ENCODE measurements at regions not wholly inside any gene's neighbourhood (a gene's known extent, or its start where the extent isn't known, plus 50 kb on each side); places are given as distances from the start of the nearest gene placed in this dataset.

DNA sequence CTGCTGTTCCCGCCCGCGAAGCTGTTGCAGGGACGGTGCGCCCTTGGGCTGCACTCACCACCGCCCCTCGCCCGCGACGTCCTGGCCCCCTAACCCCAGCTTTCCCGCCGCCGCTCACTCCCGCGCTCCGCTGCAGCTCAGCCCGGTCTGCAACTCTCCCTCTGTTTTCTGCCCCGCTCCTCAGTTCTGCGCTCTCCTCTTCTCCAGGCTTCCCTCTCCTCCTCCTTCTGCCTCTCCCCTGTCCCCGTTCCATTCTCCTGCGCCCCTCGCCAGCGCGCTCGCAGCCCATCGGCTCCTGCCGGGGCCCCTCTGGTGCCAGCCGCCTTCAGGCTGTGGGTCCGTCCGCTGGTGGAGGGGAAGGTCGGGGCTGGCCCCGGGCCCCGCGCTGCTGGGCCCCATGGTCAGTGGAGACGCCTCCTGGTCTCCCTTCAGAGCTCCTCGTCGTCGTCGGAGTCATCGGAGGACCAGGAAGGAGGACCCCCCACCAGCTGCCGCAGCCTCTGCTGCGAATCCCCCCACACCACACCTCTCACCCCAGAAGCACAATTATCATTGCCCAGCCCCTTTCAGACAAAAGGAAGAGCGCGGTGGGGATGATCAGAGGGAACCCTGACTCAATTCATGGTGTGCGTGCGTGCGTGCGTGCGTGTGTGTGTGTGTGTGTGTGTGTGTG lies 223.2 kb upstream of the FOXF1 start:
- Mint-ChIP-seq H3K27ac (no peak overlapping the region), H3K4me3 (no peak overlapping the region), H3K36me3 (ENCODE audit: low read depth) (no peaks in the 10 kb centered on the region), H3K4me1 (ENCODE audit: low read depth) (no peaks in the 10 kb centered on the region), H3K9me3 (no peaks in the 10 kb centered on the region), H3K27me3 (peaks cover 92% of the 10 kb centered on the region)
- DNase-seq, result no peak

DNA sequence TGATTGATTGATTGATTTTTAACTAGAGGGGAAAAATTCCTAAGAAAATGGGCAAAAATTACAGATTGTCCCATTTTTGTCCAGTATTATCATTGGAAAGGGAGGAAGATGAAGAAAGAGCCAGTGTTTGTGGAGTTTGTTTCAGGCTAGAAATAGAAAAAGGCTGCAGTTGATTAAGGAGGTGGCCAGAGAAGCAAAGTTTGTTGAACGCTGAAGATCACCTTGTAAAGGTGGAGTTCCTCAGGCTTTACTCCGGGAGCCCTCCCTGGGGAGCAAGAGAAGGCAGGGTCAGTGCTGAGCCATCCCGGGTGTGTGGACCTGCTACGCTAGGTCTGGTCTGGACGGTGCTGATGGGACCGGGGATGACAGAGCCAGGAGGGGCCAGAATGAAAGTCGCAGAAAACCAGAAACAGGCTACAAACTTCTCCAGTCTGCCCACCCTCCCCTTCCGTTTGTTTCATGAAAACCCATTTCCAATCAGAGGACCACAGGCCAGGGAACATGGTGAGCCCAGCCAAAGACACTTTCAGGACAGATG lies 222.6 kb upstream of the FOXF1 start:
- H3K27ac Mint-ChIP-seq, result no peak overlapping the region
- no peaks in the 10 kb centered on the region for H3K4me1 Mint-ChIP-seq (ENCODE audit: low read depth)
- peaks cover 94% of the 10 kb centered on the region for H3K27me3 Mint-ChIP-seq

DNA sequence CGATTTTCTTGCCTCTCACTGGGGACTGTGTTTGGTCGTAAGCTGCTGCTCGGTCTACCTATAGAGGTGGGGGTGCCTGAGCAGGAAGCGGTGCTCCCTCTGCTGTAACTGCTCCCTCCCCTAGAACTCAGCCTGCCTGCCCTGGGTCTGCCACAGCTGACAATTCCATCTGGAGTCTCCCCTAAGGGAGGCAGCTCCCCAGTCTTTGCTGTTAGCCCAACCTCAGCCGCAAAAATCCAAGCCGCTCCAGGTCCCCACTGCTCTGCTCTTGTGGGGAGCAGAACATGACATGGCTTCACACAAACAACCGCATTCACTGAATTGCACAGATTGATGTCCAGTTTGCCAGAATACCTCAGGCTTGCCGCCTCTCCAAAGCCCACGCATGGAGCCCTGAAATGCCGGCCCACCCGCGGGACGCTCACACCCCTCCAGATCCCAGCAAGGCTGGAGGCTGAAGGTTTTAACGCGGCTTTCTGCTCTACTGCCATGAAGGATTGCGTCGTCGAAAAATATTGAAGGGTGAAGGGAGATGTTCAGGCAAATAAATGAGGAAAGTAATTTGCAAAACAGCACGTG lies 221.5 kb upstream of the FOXF1 start:
- no peak overlapping the region for H3K27ac Mint-ChIP-seq
- DNase-seq, result no peak

More for the DNA sequence above, 222.6 kb upstream of the FOXF1 start:
- H3K36me3 Mint-ChIP-seq (ENCODE audit: low read depth), result no peaks in the 10 kb centered on the region
- no peak overlapping the region for H3K4me3 Mint-ChIP-seq
- no peak for DNase-seq
- H3K9me3 Mint-ChIP-seq, result no peaks in the 10 kb centered on the region

DNA sequence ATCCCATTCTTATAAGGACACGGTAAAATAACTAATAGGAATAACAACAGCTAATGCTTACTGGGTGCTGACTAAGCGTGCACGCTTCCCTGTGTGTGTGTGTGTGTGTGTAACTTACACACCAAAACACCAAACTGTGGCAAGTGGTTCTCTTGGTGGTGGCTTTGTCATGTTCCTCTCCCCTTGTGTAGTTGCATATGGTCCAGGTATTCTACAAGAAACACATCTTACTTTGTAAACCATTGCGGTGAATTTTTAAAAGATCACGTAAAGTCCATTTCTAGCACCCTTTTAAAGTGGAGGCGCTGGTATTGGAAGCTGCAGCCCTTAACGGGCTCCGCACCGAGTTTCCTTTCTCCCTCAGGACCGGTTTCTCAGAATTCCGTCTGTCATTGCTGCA lies 221.0 kb upstream of the FOXF1 start:
- no peaks in the 10 kb centered on the region for H3K4me1 Mint-ChIP-seq (ENCODE audit: low read depth)
- no peaks in the 10 kb centered on the region for H3K36me3 Mint-ChIP-seq (ENCODE audit: low read depth)
- H3K9me3 Mint-ChIP-seq, result no peaks in the 10 kb centered on the region
- no peak for DNase-seq
- peaks cover 92% of the 10 kb centered on the region for H3K27me3 Mint-ChIP-seq
- H3K27ac Mint-ChIP-seq, result no peak overlapping the region
- no peak overlapping the region for H3K4me3 Mint-ChIP-seq

More for the DNA sequence above, 221.5 kb upstream of the FOXF1 start:
- Mint-ChIP-seq H3K36me3 (ENCODE audit: low read depth) (no peaks in the 10 kb centered on the region), H3K27me3 (peaks cover 93% of the 10 kb centered on the region), H3K4me1 (ENCODE audit: low read depth) (no peaks in the 10 kb centered on the region), H3K9me3 (no peaks in the 10 kb centered on the region), H3K4me3 (no peak overlapping the region)

DNA sequence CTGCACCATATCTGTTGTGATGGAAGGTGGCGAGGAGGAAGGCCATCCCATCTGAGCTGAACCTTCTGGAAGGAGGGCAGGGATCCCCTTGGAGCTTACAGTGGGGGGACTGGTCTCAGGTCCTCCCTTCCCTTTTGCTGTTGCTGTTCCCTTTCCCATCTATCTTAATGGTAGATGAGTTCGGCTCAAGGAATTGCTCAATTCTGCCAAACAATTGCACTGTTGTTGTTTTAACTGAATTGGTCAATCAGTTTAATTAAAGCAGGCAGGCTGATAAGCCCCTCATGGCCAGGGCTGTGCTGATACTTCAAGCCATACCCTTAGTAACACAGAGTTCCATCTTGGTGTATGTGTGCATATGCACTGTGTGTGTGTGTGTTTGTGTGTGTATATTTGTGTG lies 220.4 kb upstream of the FOXF1 start:
- H3K9me3 Mint-ChIP-seq, result no peaks in the 10 kb centered on the region
- peaks cover 91% of the 10 kb centered on the region for H3K27me3 Mint-ChIP-seq
- no peak for DNase-seq
- no peak overlapping the region for H3K4me3 Mint-ChIP-seq
- no peak overlapping the region for H3K27ac Mint-ChIP-seq
- H3K4me1 Mint-ChIP-seq (ENCODE audit: low read depth), result no peaks in the 10 kb centered on the region
- no peaks in the 10 kb centered on the region for H3K36me3 Mint-ChIP-seq (ENCODE audit: low read depth)

DNA sequence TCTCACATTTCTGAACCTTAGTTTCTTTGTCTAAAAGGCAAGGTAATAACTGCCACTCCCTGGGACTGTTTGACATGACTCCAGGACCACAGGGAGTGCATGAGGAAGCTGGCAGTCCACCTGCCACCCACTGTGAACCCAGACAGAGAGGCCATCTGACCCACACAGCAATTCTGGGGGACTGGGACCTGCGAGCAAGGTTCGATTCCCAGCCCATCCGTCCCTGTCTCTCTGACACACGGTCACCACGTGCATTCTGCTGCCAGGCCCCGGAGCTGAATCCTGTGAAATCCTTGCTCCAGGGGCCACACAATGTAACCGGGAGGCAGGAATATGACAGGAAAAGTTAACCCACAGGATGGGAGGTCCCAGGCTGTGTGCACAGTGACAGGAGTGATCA lies 218.8 kb upstream of the FOXF1 start:
- no peak for DNase-seq
- H3K27ac Mint-ChIP-seq, result no peak overlapping the region
- H3K36me3 Mint-ChIP-seq (ENCODE audit: low read depth), result no peaks in the 10 kb centered on the region
- no peaks in the 10 kb centered on the region for H3K9me3 Mint-ChIP-seq
- H3K27me3 Mint-ChIP-seq, result peaks cover 86% of the 10 kb centered on the region
- H3K4me1 Mint-ChIP-seq (ENCODE audit: low read depth), result no peaks in the 10 kb centered on the region
- no peak overlapping the region for H3K4me3 Mint-ChIP-seq

DNA sequence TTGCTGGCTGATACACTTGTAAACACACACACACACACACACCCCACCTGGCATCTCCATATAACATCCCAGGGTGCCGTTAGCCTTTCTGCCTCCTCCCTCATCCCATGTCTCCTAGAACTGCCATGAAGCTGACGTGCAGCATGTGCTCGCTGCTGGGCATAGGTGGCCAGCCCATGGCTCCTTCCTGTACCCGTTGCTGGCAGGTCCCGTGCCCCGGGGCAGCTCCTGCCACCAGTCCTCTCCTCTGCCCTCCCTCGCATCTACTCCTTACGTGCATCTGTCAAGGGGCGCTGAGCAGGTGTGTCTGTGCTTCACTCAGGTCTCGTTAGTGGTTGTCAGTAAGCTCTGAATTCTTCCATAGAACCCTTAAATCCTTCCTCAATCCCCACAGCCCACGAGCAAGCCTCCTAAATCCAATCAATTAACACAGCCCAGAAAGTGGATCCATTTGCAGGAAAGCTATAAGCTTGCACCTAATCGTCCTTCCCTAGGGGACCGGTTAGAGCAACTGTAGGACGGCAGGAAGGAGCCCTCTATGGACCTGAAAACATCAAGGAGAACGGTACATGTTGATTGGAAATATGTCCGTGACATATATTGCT lies 218.1 kb upstream of the FOXF1 start:
- no peak for DNase-seq
- H3K27me3 Mint-ChIP-seq, result peaks cover 88% of the 10 kb centered on the region
- H3K36me3 Mint-ChIP-seq (ENCODE audit: low read depth), result no peaks in the 10 kb centered on the region
- no peaks in the 10 kb centered on the region for H3K9me3 Mint-ChIP-seq
- H3K4me1 Mint-ChIP-seq (ENCODE audit: low read depth), result no peaks in the 10 kb centered on the region
- no peak overlapping the region for H3K4me3 Mint-ChIP-seq
- H3K27ac Mint-ChIP-seq, result no peak overlapping the region

DNA sequence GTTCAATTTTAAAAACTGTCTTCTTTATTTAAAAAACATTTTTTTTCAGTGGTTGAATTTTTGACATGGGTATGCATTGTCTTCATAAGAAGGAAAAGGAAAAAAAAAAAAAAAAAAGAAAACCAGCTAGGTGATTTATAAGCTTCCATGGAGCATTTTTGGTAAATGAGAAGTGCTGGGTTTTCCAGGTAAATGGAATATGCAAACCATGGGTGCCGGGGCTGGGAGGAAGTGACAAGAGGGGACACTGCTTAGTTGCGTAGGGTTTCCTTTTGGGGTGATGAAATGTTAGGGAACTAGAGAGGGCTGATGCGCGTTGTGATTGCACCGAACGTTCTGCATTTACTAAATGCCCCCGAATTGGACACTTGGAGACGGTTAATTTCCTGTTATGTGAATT lies 217.4 kb upstream of the FOXF1 start:
- no peaks in the 10 kb centered on the region for H3K36me3 Mint-ChIP-seq (ENCODE audit: low read depth)
- no peak overlapping the region for H3K27ac Mint-ChIP-seq
- H3K4me1 Mint-ChIP-seq (ENCODE audit: low read depth), result no peaks in the 10 kb centered on the region
- no peak overlapping the region for H3K4me3 Mint-ChIP-seq
- H3K27me3 Mint-ChIP-seq, result peaks cover 88% of the 10 kb centered on the region
- no peak for DNase-seq
- H3K9me3 Mint-ChIP-seq, result no peaks in the 10 kb centered on the region

DNA sequence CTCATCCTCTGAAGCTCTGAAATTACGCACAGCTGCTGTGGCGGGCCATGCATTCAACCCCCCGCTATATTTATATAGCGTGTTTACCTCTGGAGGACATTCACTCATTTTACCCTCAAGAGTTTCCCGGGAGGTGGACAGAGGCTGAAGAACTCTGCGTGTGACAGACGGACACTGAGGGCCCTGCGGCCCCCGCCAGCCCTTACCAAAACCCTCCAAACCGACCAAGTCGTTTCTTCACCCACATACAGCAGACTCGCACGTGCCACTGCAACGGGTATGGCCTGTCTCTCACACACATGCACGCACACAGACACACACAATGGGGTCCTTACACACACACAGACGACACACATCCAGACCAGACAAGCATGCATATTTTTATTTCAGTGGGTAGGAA lies 216.4 kb upstream of the FOXF1 start:
- H3K27me3 Mint-ChIP-seq, result peaks cover 88% of the 10 kb centered on the region
- H3K4me1 Mint-ChIP-seq (ENCODE audit: low read depth), result no peaks in the 10 kb centered on the region
- H3K36me3 Mint-ChIP-seq (ENCODE audit: low read depth), result no peaks in the 10 kb centered on the region
- H3K9me3 Mint-ChIP-seq, result no peaks in the 10 kb centered on the region
- no peak overlapping the region for H3K27ac Mint-ChIP-seq
- no peak overlapping the region for H3K4me3 Mint-ChIP-seq
- no peak for DNase-seq

DNA sequence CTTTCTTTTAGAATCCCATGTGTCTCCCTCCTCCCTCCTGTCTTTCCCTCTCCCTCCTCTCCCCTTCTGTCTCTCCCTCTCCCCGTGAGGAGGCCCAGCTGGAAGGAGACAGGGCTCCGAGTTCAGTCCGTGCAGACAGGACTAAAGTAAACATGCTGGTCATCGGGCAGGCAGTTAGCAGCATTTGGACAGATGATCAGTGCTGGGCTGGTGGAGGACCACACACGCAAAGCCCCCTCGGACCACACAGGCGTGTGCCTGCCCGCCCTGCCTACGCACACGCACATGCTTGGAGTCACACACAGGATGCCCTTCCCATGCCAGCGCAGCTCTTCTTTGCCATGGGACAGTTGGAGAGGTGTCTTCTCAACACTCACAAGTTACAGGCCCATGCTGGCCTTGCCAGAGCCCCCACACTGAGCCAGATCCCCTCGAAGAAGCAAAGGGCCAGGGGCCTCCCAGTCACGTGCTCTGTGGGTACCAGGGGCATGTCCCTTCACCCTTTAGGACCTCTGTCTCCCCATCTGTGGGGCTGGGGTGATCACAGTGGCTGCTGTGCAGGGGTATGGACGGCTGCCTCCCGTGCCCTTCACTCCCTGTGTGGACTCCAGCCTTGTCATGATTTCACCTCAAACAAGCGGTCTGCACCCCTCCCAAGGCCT lies 215.7 kb upstream of the FOXF1 start:
- Mint-ChIP-seq H3K36me3 (ENCODE audit: low read depth) (no peaks in the 10 kb centered on the region), H3K27ac (no peak overlapping the region), H3K27me3 (peaks cover 86% of the 10 kb centered on the region), H3K9me3 (no peaks in the 10 kb centered on the region), H3K4me3 (no peak overlapping the region), H3K4me1 (ENCODE audit: low read depth) (no peaks in the 10 kb centered on the region)
- DNase-seq, result no peak

DNA sequence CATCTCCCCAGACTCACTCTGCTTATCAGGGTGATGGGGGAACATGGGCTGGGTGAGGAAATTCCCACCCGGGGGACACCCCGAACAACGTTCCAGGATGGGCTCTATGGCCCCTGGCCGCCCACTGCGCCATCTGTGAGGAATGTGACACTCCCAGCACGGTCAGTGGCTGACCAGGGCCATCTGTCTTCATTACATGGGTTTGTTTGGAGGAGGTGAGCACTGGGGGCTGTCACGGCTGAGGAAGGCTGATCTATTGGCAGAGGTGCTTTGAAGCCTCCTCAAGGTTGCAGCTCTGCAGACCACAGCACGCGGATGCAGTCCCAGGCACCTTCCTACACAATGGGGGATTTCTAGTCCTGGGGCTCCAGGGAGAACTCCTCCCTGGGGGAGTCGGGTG lies 214.1 kb upstream of the FOXF1 start:
- Mint-ChIP-seq H3K4me3 (no peak overlapping the region), H3K27me3 (peaks cover 82% of the 10 kb centered on the region), H3K4me1 (ENCODE audit: low read depth) (peaks cover 2% of the 10 kb centered on the region), H3K9me3 (no peaks in the 10 kb centered on the region), H3K27ac (no peak overlapping the region), H3K36me3 (ENCODE audit: low read depth) (no peaks in the 10 kb centered on the region)
- DNase-seq, result no peak

DNA sequence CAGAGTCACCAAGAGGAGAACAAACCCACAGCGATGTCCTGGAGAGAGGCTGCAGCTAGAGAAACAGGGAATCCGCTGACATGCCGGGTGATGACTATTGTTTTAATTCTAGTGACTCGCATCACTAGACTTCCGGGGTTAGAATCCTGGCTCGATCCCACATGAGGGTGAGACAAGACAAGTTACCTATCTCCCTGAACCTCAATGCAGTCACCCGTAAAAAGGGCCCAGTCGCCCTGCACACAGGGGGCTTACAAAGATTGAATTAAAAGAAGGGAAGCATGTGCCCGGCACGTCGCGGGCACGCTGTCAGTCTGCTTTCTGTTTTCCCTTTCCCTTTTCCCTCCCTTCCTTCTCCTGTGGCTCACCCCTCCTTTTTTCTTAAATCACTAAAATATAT lies 212.9 kb upstream of the FOXF1 start:
- DNase-seq, result no peak
- H3K36me3 Mint-ChIP-seq (ENCODE audit: low read depth), result no peaks in the 10 kb centered on the region
- peaks cover 2% of the 10 kb centered on the region for H3K4me1 Mint-ChIP-seq (ENCODE audit: low read depth)
- no peak overlapping the region for H3K27ac Mint-ChIP-seq
- peaks cover 80% of the 10 kb centered on the region for H3K27me3 Mint-ChIP-seq
- H3K9me3 Mint-ChIP-seq, result no peaks in the 10 kb centered on the region
- H3K4me3 Mint-ChIP-seq, result no peak overlapping the region

DNA sequence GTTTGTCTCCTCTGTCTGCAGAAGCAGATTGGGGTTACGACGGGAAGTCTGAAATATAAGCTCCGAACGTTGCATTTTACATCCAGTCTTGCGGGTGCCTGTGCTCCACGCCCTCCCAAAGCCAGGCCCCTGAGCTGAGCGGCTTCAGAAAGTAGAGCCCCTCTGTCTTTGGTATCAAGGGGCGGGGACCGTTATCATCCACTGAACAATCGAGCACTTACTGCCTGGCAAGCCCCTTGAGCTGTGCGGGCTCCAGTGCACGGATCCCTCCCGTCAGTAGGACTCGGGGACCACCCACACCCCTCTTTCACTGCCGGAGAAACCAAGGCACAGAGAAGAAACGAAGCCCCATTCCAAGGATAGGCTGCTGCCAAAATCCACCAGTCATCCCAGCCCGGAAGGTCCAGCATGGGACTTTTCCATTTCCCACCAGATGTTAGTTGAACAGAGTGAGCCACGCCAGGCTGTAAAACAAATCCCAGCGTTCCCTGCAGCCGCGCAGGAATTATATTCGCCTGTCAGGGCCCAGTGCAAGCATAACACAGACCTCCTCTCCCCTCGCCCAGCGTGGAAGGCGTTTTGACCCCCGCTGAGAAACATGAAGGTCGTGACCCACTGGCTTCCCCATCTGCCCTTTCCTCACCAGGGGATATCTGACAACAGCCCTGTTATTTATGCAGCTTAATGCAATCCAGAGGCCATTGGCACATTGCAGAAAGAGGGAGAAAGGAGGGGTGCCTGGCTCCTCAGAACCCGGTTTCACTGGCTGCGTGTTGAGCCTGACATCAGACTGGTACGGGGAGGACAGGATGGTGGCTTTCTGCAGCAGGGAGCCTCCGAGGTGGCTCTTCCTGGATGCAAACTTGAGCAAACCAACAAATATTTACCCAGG lies 212.2 kb upstream of the FOXF1 start:
- DNase-seq, result no peak
- H3K4me1 Mint-ChIP-seq (ENCODE audit: low read depth), result peaks cover 2% of the 10 kb centered on the region
- no peaks in the 10 kb centered on the region for H3K36me3 Mint-ChIP-seq (ENCODE audit: low read depth)
- no peak overlapping the region for H3K27ac Mint-ChIP-seq
- H3K9me3 Mint-ChIP-seq, result no peaks in the 10 kb centered on the region
- H3K27me3 Mint-ChIP-seq, result peaks cover 76% of the 10 kb centered on the region
- no peak overlapping the region for H3K4me3 Mint-ChIP-seq

DNA sequence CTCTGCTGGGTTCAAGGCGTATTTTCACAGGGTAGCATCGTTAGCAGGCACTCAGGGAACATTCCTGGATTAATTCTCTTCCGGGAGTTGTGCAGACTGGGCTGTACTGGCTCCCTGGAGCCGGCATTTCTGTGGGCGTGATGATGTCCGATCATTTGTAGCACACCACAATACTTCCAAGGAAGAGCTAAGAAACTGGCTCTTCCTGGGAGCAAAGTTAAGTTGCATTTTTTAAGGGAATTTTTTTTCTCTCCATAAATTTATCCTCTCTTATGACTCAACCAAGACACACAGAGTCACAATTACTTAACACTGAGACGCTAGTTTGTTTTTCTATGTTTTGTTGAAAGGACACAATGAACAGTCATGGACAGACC lies 211.6 kb upstream of the FOXF1 start:
- no peaks in the 10 kb centered on the region for H3K9me3 Mint-ChIP-seq
- H3K36me3 Mint-ChIP-seq (ENCODE audit: low read depth), result no peaks in the 10 kb centered on the region
- peaks cover 71% of the 10 kb centered on the region for H3K27me3 Mint-ChIP-seq
- H3K4me3 Mint-ChIP-seq, result no peak overlapping the region
- DNase-seq, result no peak
- peaks cover 2% of the 10 kb centered on the region for H3K4me1 Mint-ChIP-seq (ENCODE audit: low read depth)
- no peak overlapping the region for H3K27ac Mint-ChIP-seq

Data from activated T-cell treated with anti-CD3 and anti-CD28 coated beads, Interleukin-2, amount 50 U/mL, for 24 hours (primary cell).